Liver (tissue), 8 donors: ENCODE measurements at regions not wholly inside any gene's neighbourhood (a gene's known extent, or its start where the extent isn't known, plus 50 kb on each side); places are given as distances from the start of the nearest gene placed in this dataset.

Experiments used
- DNase-seq: peaks from one replicate; pipeline ENCODE4 v3.0.0-alpha.2; 2017; ENCODE audit warnings: low spot score
- H3K27ac ChIP-seq, 2 donors: one replicate each; pipeline ENCODE4 v1.7.0; 2013; ENCODE audit warnings: inconsistent platforms in 2 of 2, low read length in 2 of 2, control low read depth in 1 of 2, low read depth in 1 of 2, mild to moderate bottlenecking in 1 of 2
- H3K27me3 ChIP-seq, 4 donors: one replicate each; pipeline versions ENCODE4 v1.6.1 to v1.7.0; 2013; ENCODE audit warnings: low read length in 3 of 4, inconsistent platforms in 1 of 4, mild to moderate bottlenecking in 1 of 4, moderate library complexity in 1 of 4; ENCODE audit not compliant: control insufficient read depth in 4 of 4, insufficient read depth in 4 of 4
- H3K36me3 ChIP-seq, 4 donors: one replicate each; pipeline versions ENCODE4 v1.6.1 to v1.7.0; 2013; ENCODE audit warnings: low read length in 3 of 4, mild to moderate bottlenecking in 3 of 4, low read depth in 1 of 4, moderate library complexity in 1 of 4; ENCODE audit not compliant: control insufficient read depth in 4 of 4, insufficient read depth in 3 of 4
- H3K4me1 ChIP-seq, 4 donors: one replicate each; pipeline versions ENCODE4 v1.6.1 to v1.7.0; 2013; ENCODE audit warnings: low read length in 3 of 4, mild to moderate bottlenecking in 3 of 4, moderate library complexity in 1 of 4; ENCODE audit not compliant: control insufficient read depth in 4 of 4, insufficient read depth in 4 of 4
- H3K4me3 ChIP-seq, 3 donors: one replicate each; pipeline versions ENCODE4 v1.6.1 to v1.7.0; 2013; ENCODE audit warnings: low read length in 3 of 3, control low read depth in 1 of 3, low read depth in 1 of 3, mild to moderate bottlenecking in 1 of 3
- H3K9ac ChIP-seq, 2 donors: one replicate each; pipeline ENCODE4 v1.7.0; 2013; ENCODE audit warnings: low read length in 2 of 2, mild to moderate bottlenecking in 2 of 2, moderate library complexity in 2 of 2, control low read depth in 1 of 2, low read depth in 1 of 2
- H3K9me3 ChIP-seq, 4 donors: one replicate each; pipeline versions ENCODE4 v1.6.1 to v1.7.0; 2013; ENCODE audit warnings: low read length in 3 of 4; ENCODE audit not compliant: control insufficient read depth in 4 of 4
- CTCF ChIP-seq: fragments of 150-350 bp; IDR thresholded peaks from 2 replicates; pipeline ENCODE4 v1.5.1; 2017; ENCODE audit warnings: improper control_type of control experiment, low read depth, low read length; ENCODE audit not compliant: missing input control
- EGR1 ChIP-seq, 2 donors: IDR thresholded peaks; 2 replicates each; pipeline ENCODE4 v1.6.1; 2016 to 2018; ENCODE audit warnings: antibody characterized with exemption in 2 of 2, low read depth in 2 of 2
- FOXA1 ChIP-seq: IDR thresholded peaks from 2 replicates; pipeline ENCODE4 v1.6.1; 2016; ENCODE audit warnings: antibody characterized with exemption
- FOXA2 ChIP-seq: IDR thresholded peaks from 2 replicates; pipeline ENCODE4 v1.6.1; 2016; ENCODE audit warnings: antibody characterized with exemption
- GABPA ChIP-seq, 2 donors: IDR thresholded peaks in 1 of 2; conservative IDR thresholded peaks in 1 of 2; 2 replicates each; pipeline ENCODE4 v1.6.1; 2016; ENCODE audit warnings: antibody characterized with exemption in 2 of 2, mild to moderate bottlenecking in 1 of 2, moderate library complexity in 1 of 2
- HNF4A ChIP-seq, 2 donors: conservative IDR thresholded peaks; 2 replicates each; pipeline ENCODE4 v1.6.1; 2016; ENCODE audit warnings: antibody characterized with exemption in 2 of 2, mild to moderate bottlenecking in 2 of 2
- JUND ChIP-seq, 2 donors: IDR thresholded peaks; 2 replicates each; pipeline ENCODE4 v1.6.1; 2016; ENCODE audit warnings: antibody characterized with exemption in 2 of 2
- MAX ChIP-seq: IDR thresholded peaks from 2 replicates; pipeline ENCODE4 v1.6.1; 2016; ENCODE audit warnings: antibody characterized with exemption
- NR2F2 ChIP-seq: IDR thresholded peaks from 2 replicates; pipeline ENCODE4 v1.6.1; 2016; ENCODE audit warnings: antibody characterized with exemption
- RAD21 ChIP-seq, 2 donors: IDR thresholded peaks; 2 replicates each; pipeline ENCODE4 v1.6.1; 2016; ENCODE audit warnings: antibody characterized with exemption in 2 of 2, mild to moderate bottlenecking in 2 of 2
- REST ChIP-seq: IDR thresholded peaks from 2 replicates; pipeline ENCODE4 v1.6.1; 2016; ENCODE audit warnings: antibody characterized with exemption, mild to moderate bottlenecking
- RXRA ChIP-seq, 2 donors: IDR thresholded peaks; 2 replicates each; pipeline ENCODE4 v1.6.1; 2017 to 2018; ENCODE audit warnings: antibody characterized with exemption in 2 of 2, mild to moderate bottlenecking in 1 of 2
- SP1 ChIP-seq: IDR thresholded peaks from 2 replicates; pipeline ENCODE4 v1.6.1; 2018; ENCODE audit warnings: antibody characterized with exemption, mild to moderate bottlenecking
- ZBTB33 ChIP-seq: IDR thresholded peaks from 2 replicates; pipeline ENCODE4 v1.6.1; 2016; ENCODE audit warnings: antibody characterized with exemption
- WGBS: extraction: QIAGEN DNeasy Blood & Tissue Kit; methylation state at CpG from one replicate; pipeline ENCODE4 v1.1.7; 2013; 5-methylcytosine and 5-hydroxymethylcytosine counted together
- donor health status: healthy.
- donor health status: healthy.
- donor health status: healthy.
- donor health status: healthy.
- donor health status: healthy.

- Histone ChIP-seq H3K36me3 (no peaks in the 10 kb centered on the region), H3K27me3 (no peaks in the 10 kb centered on the region), H3K4me3 (no peak overlapping the region), H3K9ac (no peak overlapping the region), H3K4me1 (peaks cover 8 to 43% (median 23%) of the 10 kb centered on the region in 4 donors), H3K9me3 (no peaks in the 10 kb centered on the region), H3K27ac (no peak overlapping the region)
- 81% methylated on average over 7 of the region's 7 CpGs for WGBS
- no peak for DNase-seq
- TF ChIP-seq EGR1 (IDR thresholded peaks at IDR 0.05; ENCODE audit: low read depth in 2 of 2) (no peak), GABPA (IDR thresholded peaks at IDR 0.05 in 1 of 2, conservative IDR thresholded peaks at IDR 0.05 in 1 of 2) (no peak), ZBTB33 (no peak), RAD21 (IDR thresholded peaks at IDR 0.05) (no peak), MAX (no peak), FOXA1 (no peak), NR2F2 (no peak), SP1 (no peak)
Measured at GRCh38 chr11:69394869-69395246, 86.6 kb upstream of the LINC01488 start.

- no peaks in the 10 kb centered on the region for H3K27me3 ChIP-seq
- H3K27ac ChIP-seq = no peak overlapping the region
- H3K4me1 ChIP-seq = peaks cover 8 to 43% (median 23%) of the 10 kb centered on the region in 4 donors
- no peak overlapping the region for H3K4me3 ChIP-seq
- WGBS = 90% methylated on average over 8 of the region's 8 CpGs
- H3K9ac ChIP-seq = no peak overlapping the region
- no peaks in the 10 kb centered on the region for H3K36me3 ChIP-seq
- no peak for DNase-seq
- H3K9me3 ChIP-seq = no peaks in the 10 kb centered on the region
- no peak for TF ChIP-seq NR2F2
- no peak for TF ChIP-seq FOXA1
- no peak for TF ChIP-seq JUND (IDR thresholded peaks at IDR 0.05)
- no peak for TF ChIP-seq RXRA (IDR thresholded peaks at IDR 0.05)
- TF ChIP-seq REST = no peak
- no peak for TF ChIP-seq ZBTB33
- TF ChIP-seq CTCF = no peak
- no peak for TF ChIP-seq HNF4A (conservative IDR thresholded peaks at IDR 0.05)
- no peak for TF ChIP-seq EGR1 (IDR thresholded peaks at IDR 0.05; ENCODE audit: low read depth in 2 of 2)
- no peak for TF ChIP-seq RAD21 (IDR thresholded peaks at IDR 0.05)
- no peak for TF ChIP-seq FOXA2
Measured at GRCh38 chr11:69395287-69395686, 86.2 kb upstream of the LINC01488 start.
